GM12864 (cell line): ENCODE measurements at regions not wholly inside any gene's neighbourhood (a gene's known extent, or its start where the extent isn't known, plus 50 kb on each side); places are given as distances from the start of the nearest gene placed in this dataset.

Experiments
- DNase-seq: peaks from one replicate; pipeline ENCODE4 v3.0.0-alpha.2; 2011; ENCODE audit warnings: low read depth
- H3K4me3 ChIP-seq: 2 replicates; pipeline ENCODE4 v1.5.1; 2011; ENCODE audit warnings: mild to moderate bottlenecking, low read depth, low read length, control low read depth
- TF ChIP-seq, protein P1 (sequence below): IDR thresholded peaks from 2 replicates; pipeline ENCODE4 v1.5.1; 2011; ENCODE audit warnings: low read depth, mild to moderate bottlenecking, moderate library complexity, low read length, control low read depth, inconsistent platforms; ENCODE audit errors: missing control alignments

DNA sequence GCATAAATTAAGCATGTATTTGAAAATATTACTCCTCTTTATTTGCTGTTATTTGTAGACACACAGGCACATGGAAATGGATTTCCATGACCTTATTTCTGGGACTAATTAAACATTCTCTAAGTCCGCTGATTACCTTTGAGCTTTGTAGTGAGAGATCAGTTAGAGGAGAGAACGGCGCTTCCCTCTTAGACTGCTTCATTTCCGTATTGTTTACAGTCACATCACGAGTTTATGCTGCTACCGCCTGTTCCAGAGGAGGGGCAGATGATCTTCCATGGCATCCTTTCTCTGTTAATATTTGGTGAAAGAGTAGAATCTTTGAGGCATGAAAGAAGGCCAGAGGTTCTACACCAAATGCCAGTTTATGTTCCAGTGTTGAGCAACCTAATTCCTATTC, 404.4 kb downstream of the TRIB2 start:
- TF ChIP-seq, protein P1, sequence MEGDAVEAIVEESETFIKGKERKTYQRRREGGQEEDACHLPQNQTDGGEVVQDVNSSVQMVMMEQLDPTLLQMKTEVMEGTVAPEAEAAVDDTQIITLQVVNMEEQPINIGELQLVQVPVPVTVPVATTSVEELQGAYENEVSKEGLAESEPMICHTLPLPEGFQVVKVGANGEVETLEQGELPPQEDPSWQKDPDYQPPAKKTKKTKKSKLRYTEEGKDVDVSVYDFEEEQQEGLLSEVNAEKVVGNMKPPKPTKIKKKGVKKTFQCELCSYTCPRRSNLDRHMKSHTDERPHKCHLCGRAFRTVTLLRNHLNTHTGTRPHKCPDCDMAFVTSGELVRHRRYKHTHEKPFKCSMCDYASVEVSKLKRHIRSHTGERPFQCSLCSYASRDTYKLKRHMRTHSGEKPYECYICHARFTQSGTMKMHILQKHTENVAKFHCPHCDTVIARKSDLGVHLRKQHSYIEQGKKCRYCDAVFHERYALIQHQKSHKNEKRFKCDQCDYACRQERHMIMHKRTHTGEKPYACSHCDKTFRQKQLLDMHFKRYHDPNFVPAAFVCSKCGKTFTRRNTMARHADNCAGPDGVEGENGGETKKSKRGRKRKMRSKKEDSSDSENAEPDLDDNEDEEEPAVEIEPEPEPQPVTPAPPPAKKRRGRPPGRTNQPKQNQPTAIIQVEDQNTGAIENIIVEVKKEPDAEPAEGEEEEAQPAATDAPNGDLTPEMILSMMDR: no peak
- H3K4me3 ChIP-seq: no peak overlapping the region
- no peak for DNase-seq

DNA sequence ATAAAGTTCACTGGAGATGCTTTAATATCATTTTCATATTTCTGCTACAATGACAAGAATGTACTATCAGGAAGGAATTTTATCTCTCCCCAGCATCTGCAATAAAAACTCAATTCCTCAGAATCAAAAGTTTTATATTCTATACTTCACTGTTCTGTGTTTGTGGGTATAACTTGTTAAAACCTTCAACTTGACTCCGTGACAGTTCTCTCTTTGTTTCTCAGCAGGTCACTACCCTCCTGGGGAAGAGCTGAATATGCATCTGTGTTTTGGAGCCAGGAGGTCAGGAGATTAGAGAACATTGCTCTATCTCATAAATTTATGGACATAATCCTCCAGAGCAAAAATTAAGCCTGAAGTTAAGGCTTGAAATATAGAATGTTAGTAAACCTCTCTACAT, 411.4 kb downstream of the TRIB2 start:
- no peak overlapping the region for H3K4me3 ChIP-seq
- DNase-seq: no peak
- TF ChIP-seq, protein P1: no peak

DNA sequence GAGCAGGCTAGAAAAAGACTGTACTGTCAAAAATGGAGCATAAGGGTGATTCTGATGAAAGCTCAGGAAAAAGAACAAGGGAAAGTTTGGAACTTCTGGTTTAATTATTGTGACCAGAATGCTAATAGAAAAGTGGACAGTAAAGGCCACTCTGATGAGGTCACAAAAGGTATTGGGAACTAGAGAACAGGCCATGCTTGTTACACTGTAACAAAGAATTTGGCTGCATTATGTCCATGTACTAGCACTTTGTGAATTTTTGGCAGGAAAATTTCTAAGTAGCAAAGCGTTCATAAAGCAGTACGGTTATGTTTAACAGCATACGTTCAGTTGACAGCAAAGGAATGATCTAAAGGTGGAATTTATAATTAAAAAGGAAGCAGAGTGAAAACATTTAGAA, 418.6 kb downstream of the TRIB2 start:
- DNase-seq: no peak
- H3K4me3 ChIP-seq: no peak overlapping the region
- TF ChIP-seq, protein P1: no peak

DNA sequence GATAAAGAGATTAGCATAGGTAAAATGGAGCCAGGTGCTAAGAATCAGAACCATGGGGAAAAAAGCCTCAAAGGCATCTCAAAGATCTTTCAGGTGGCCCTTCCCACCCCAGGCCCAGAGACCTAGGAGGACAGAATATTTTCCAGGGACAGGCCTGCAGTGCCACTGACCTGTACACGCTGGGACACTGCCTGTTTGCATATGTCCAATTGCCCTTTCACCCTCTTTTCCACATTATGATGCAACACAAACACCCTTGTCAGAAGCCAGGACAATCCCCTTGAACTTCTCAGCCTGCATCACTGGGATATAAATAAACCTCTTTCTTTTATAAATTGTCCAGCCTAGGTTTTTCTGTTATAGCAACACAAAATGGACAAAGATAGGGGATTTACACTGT, 419.1 kb downstream of the TRIB2 start:
- no peak overlapping the region for H3K4me3 ChIP-seq
- TF ChIP-seq, protein P1: no peak
- DNase-seq: no peak

DNA sequence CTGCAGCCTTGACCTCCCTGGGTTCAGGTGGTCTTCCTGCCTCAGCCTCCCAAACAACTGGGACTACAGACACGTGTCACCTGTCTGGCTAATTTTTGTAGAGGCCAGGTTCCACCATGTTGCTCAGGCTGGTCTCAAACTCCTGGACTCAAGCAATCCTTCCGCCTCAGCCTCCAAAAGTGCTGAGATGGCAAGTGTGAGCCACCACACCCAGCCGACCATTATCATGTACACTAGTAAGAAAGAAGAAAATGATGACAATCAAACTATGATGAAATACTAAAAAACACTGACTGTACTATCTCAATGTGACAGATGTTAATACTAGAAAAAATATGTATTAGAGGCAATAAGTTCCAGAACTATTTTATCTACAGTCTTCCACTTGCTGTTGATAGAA, 420.9 kb downstream of the TRIB2 start:
- TF ChIP-seq, protein P1: no peak

DNA sequence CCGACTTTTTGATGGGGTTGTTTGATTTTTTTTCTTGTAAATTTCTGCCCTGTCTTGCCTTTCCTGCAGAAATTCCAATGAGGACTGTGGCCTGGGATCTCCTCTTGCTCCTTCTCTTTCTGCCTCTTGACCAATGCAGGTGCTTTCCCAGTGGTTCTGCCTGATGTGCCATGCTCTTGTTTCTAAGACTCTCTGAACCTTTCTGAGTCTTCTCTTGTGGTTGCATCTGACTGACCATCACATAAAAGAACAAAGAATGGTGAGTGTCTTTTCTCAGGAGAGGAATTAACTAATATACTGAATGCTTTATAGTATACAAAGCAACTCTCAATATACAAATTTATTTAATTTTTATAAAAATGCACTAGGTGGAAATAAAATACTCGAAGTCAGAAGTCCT, 424.6 kb downstream of the TRIB2 start:
- no peak overlapping the region for H3K4me3 ChIP-seq
- TF ChIP-seq, protein P1: no peak
- DNase-seq: no peak

More for the DNA sequence above, 420.9 kb downstream of the TRIB2 start:
- no peak overlapping the region for H3K4me3 ChIP-seq
- no peak for DNase-seq

DNA sequence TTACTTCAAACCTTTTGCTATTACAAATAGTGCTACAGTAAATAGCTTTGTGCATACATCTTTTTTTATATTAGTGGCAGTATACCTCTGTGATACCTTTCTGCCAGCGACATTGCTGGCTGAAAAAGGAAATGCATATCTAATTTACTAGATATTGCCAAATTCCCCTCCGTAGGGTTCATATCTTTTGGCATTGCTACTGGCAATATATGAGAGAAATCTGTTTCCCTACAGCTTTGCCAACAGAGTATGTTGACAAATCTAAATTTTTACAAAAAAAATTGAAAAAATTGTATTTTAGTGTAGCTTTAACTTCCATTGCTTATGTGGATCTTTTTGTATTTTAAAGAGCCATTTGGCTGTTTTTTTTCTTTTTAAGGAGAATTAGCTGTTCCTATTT, 426.7 kb downstream of the TRIB2 start:
- no peak for DNase-seq
- TF ChIP-seq, protein P1: no peak

More for the DNA sequence above, 426.7 kb downstream of the TRIB2 start:
- no peak overlapping the region for H3K4me3 ChIP-seq
